SK-N-SH treated with all-trans-retinoic acid at 6 μM for 48 hours (cell line): ENCODE measurements at regions not wholly inside any gene's neighbourhood (a gene's known extent, or its start where the extent isn't known, plus 50 kb on each side); places are given as distances from the start of the nearest gene placed in this dataset.

ENCODE experiments used
- ATAC-seq: fragments of 200-7000 bp; cut with Tn5 transposase; 3 replicates; pipeline ENCODE4 v1.9.1; 2020; ENCODE audit warnings: mild to moderate bottlenecking, moderate library complexity
- ARNTL ChIP-seq: fragments of 450-650 bp; formaldehyde crosslinking; IDR thresholded peaks from 2 replicates; pipeline ENCODE4 v1.5.0; 2020; ENCODE audit warnings: low read depth, mild to moderate bottlenecking, moderate library complexity, borderline replicate concordance
- CREB5 ChIP-seq: fragments of 250-450 bp; sonication (Bioruptor Pico); IDR thresholded peaks from 2 replicates; pipeline ENCODE4 v1.5.1; 2020; ENCODE audit warnings: low read depth, mild to moderate bottlenecking, moderate library complexity
- CSDC2 ChIP-seq: fragments of 250-450 bp; sonication (Bioruptor Pico); IDR thresholded peaks from 2 replicates; pipeline ENCODE4 v1.5.0; 2020; ENCODE audit warnings: mild to moderate bottlenecking, moderate library complexity
- ESRRG ChIP-seq: fragments of 250-450 bp; sonication (Bioruptor Pico); IDR thresholded peaks from 2 replicates; pipeline ENCODE4 v1.6.1; 2021; ENCODE audit warnings: mild to moderate bottlenecking
- GLIS3 ChIP-seq: fragments of 250-450 bp; sonication (Bioruptor Pico); IDR thresholded peaks from 2 replicates; pipeline ENCODE4 v1.5.0; 2020; ENCODE audit warnings: mild to moderate bottlenecking, moderate library complexity
- PPARA ChIP-seq: fragments of 250-450 bp; sonication (Bioruptor Pico); IDR thresholded peaks from 2 replicates; pipeline ENCODE4 v1.5.0; 2020; ENCODE audit warnings: mild to moderate bottlenecking, borderline replicate concordance
- RARB ChIP-seq: fragments of 250-450 bp; sonication (Bioruptor Pico); IDR thresholded peaks from 2 replicates; pipeline ENCODE4 v1.8.0; 2021; ENCODE audit warnings: mild to moderate bottlenecking, moderate library complexity
- SNAI2 ChIP-seq: fragments of 250-450 bp; sonication (Bioruptor Pico); IDR thresholded peaks from 2 replicates; pipeline ENCODE4 v1.5.0; 2020; ENCODE audit warnings: mild to moderate bottlenecking, moderate library complexity
- TCF4 ChIP-seq: fragments of 250-450 bp; sonication (Bioruptor Pico); IDR thresholded peaks from 2 replicates; pipeline ENCODE4 v1.8.0; 2021; ENCODE audit warnings: mild to moderate bottlenecking, moderate library complexity, borderline replicate concordance
- TOX ChIP-seq: fragments of 250-450 bp; sonication (Bioruptor Pico); IDR thresholded peaks from 2 replicates; pipeline ENCODE4 v1.8.0; 2021; ENCODE audit warnings: mild to moderate bottlenecking, moderate library complexity, borderline replicate concordance
- TSHZ2 ChIP-seq: fragments of 250-450 bp; sonication (Bioruptor Pico); IDR thresholded peaks from 2 replicates; pipeline ENCODE4 v1.5.0; 2020; ENCODE audit warnings: mild to moderate bottlenecking, moderate library complexity
- ZFP3 ChIP-seq: fragments of 250-450 bp; sonication (Bioruptor Pico); IDR thresholded peaks from 2 replicates; pipeline ENCODE4 v1.5.0; 2020; ENCODE audit warnings: mild to moderate bottlenecking, moderate library complexity
- ZFP30 ChIP-seq: fragments of 450-650 bp; formaldehyde crosslinking; IDR thresholded peaks from 2 replicates; pipeline ENCODE4 v1.5.0; 2022; ENCODE audit warnings: mild to moderate bottlenecking, moderate library complexity
- ZNF565 ChIP-seq: fragments of 450-650 bp; formaldehyde crosslinking; conservative IDR thresholded peaks from 2 replicates; pipeline ENCODE4 v1.5.0; 2020; ENCODE audit warnings: low read depth, mild to moderate bottlenecking, moderate library complexity
- ZNF70 ChIP-seq: fragments of 450-650 bp; formaldehyde crosslinking; IDR thresholded peaks from 2 replicates; pipeline ENCODE4 v1.5.0; 2020; ENCODE audit warnings: mild to moderate bottlenecking, moderate library complexity
- ZNF8 ChIP-seq: fragments of 450-650 bp; formaldehyde crosslinking; IDR thresholded peaks from 2 replicates; pipeline ENCODE4 v1.5.0; 2020; ENCODE audit warnings: mild to moderate bottlenecking, moderate library complexity
- TF ChIP-seq, protein P1 (sequence below): fragments of 250-450 bp; sonication (Bioruptor Pico); IDR thresholded peaks from 2 replicates; pipeline ENCODE4 v1.5.1; 2021; ENCODE audit warnings: mild to moderate bottlenecking, moderate library complexity
- TF ChIP-seq, protein P2 (sequence below): fragments of 250-450 bp; sonication (Bioruptor Pico); IDR thresholded peaks from 2 replicates; pipeline ENCODE4 v1.8.0; 2021; ENCODE audit warnings: low read depth, mild to moderate bottlenecking, moderate library complexity, borderline replicate concordance
- TF ChIP-seq, protein P3 (sequence below): fragments of 250-450 bp; sonication (Bioruptor Pico); IDR thresholded peaks from 2 replicates; pipeline ENCODE4 v1.8.0; 2020; ENCODE audit warnings: mild to moderate bottlenecking, moderate library complexity, borderline replicate concordance

- TF ChIP-seq CREB5 (CRISPR knock-in tag) (no peak), SNAI2 (CRISPR knock-in tag) (no peak), TCF4 (CRISPR knock-in tag) (no peak)
Observed at GRCh38 chr5:39670391-39670790, 245.6 kb upstream of the DAB2 start (continued).

DNA sequence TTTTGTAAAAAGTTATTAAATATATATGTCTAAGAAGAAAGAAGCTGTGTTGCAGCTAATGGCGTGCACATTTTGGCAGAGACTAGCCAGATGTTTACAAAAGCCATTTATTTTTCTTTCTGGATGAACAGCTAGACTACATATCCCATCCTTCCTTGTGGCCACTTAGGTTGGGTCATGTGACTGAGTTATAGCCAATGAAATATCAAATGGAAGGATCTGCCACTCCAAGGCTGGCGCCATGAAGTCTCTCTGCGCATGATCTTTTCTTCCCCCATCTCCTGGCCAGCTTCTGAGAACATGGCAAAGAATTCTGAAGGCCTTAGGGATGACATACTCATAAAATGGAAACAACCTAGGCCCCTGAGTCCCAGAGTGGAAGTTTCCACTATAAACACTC is 244.2 kb upstream of the DAB2 start:
- peak; percentile 73 for ATAC-seq
- no peak for TF ChIP-seq ZNF565 (CRISPR knock-in tag)
- TF ChIP-seq CSDC2 (CRISPR knock-in tag), result no peak
- no peak for TF ChIP-seq RARB (CRISPR knock-in tag)
- no peak for TF ChIP-seq TSHZ2 (CRISPR knock-in tag)

DNA sequence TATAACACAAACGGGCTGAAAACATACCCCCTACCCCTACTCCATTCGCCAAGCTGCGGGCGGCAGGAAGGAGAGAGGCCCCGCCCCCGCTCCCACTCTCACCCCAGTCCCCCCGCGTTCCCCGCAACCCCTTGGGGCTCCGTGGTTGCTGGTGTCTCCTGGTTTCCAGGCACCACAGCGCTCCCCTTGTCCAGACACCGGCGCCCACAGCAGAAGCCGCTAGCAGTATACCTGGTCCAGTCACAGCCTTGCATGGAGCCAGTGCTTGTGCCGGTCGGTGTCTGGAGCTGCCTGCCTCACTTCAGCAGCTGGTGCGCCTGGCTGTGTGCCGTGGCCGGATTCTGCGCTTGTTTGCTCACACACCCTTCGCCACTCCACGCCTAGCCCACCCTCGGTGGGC is 240.5 kb upstream of the DAB2 start:
- TF ChIP-seq PPARA, result no peak
- no peak for TF ChIP-seq ZFP3 (CRISPR knock-in tag)
- TF ChIP-seq CSDC2 (CRISPR knock-in tag), result no peak
- TF ChIP-seq, protein P1, sequence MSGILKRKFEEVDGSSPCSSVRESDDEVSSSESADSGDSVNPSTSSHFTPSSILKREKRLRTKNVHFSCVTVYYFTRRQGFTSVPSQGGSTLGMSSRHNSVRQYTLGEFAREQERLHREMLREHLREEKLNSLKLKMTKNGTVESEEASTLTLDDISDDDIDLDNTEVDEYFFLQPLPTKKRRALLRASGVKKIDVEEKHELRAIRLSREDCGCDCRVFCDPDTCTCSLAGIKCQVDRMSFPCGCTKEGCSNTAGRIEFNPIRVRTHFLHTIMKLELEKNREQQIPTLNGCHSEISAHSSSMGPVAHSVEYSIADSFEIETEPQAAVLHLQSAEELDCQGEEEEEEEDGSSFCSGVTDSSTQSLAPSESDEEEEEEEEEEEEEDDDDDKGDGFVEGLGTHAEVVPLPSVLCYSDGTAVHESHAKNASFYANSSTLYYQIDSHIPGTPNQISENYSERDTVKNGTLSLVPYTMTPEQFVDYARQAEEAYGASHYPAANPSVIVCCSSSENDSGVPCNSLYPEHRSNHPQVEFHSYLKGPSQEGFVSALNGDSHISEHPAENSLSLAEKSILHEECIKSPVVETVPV (CRISPR knock-in tag), result no peak
- TF ChIP-seq ZNF565 (CRISPR knock-in tag), result no peak
- no peak for ATAC-seq

- ATAC-seq, result no peak
- no peak for TF ChIP-seq ZFP3 (CRISPR knock-in tag)
- TF ChIP-seq, protein P1 (CRISPR knock-in tag), result no peak
- TF ChIP-seq SNAI2 (CRISPR knock-in tag), result no peak
- TF ChIP-seq RARB (CRISPR knock-in tag), result no peak
- TF ChIP-seq ESRRG (CRISPR knock-in tag), result no peak
- TF ChIP-seq TOX (CRISPR knock-in tag), result no peak
- TF ChIP-seq ZNF70, result no peak
- TF ChIP-seq, protein P2, sequence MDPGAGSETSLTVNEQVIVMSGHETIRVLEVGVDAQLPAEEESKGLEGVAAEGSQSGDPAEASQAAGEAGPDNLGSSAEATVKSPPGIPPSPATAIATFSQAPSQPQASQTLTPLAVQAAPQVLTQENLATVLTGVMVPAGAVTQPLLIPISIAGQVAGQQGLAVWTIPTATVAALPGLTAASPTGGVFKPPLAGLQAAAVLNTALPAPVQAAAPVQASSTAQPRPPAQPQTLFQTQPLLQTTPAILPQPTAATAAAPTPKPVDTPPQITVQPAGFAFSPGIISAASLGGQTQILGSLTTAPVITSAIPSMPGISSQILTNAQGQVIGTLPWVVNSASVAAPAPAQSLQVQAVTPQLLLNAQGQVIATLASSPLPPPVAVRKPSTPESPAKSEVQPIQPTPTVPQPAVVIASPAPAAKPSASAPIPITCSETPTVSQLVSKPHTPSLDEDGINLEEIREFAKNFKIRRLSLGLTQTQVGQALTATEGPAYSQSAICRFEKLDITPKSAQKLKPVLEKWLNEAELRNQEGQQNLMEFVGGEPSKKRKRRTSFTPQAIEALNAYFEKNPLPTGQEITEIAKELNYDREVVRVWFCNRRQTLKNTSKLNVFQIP, result no peak
- TF ChIP-seq, protein P3, sequence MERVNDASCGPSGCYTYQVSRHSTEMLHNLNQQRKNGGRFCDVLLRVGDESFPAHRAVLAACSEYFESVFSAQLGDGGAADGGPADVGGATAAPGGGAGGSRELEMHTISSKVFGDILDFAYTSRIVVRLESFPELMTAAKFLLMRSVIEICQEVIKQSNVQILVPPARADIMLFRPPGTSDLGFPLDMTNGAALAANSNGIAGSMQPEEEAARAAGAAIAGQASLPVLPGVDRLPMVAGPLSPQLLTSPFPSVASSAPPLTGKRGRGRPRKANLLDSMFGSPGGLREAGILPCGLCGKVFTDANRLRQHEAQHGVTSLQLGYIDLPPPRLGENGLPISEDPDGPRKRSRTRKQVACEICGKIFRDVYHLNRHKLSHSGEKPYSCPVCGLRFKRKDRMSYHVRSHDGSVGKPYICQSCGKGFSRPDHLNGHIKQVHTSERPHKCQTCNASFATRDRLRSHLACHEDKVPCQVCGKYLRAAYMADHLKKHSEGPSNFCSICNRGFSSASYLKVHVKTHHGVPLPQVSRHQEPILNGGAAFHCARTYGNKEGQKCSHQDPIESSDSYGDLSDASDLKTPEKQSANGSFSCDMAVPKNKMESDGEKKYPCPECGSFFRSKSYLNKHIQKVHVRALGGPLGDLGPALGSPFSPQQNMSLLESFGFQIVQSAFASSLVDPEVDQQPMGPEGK, result no peak
- no peak for TF ChIP-seq ZFP30 (CRISPR knock-in tag)
- TF ChIP-seq ZNF565 (CRISPR knock-in tag), result no peak
- TF ChIP-seq ZNF8 (CRISPR knock-in tag), result no peak
- TF ChIP-seq GLIS3 (CRISPR knock-in tag), result no peak
- no peak for TF ChIP-seq CSDC2 (CRISPR knock-in tag)
- no peak for TF ChIP-seq ARNTL (CRISPR knock-in tag)
Observed at GRCh38 chr5:39662945-39663344, 238.2 kb upstream of the DAB2 start.
